Psoas muscle (tissue), 7 donors: ENCODE measurements at regions not wholly inside any gene's neighbourhood (a gene's known extent, or its start where the extent isn't known, plus 50 kb on each side); places are given as distances from the start of the nearest gene placed in this dataset.

Experiments
- ATAC-seq, 4 donors: fragments of 200-7000 bp; cut with Tn5 transposase; one replicate each; pipeline ENCODE4 v1.9.1; 2020; ENCODE audit warnings: moderate library complexity in 3 of 4, mild to moderate bottlenecking in 2 of 4
- DNase-seq, 2 donors: peaks; one replicate each; pipeline ENCODE4 v3.0.0-alpha.2; 2020
- H3K27ac ChIP-seq: fragments of 200-600 bp; one replicate; pipeline ENCODE4 v1.8.0; 2022
- H3K27me3 ChIP-seq, 3 donors: fragments of 200-600 bp in 1 of 3; one replicate each; pipeline versions ENCODE4 v1.6.1 to v1.8.0; 2013 to 2022; ENCODE audit warnings: low read length in 2 of 3, mild to moderate bottlenecking in 2 of 3, moderate library complexity in 1 of 3; ENCODE audit not compliant: insufficient read depth in 3 of 3
- H3K36me3 ChIP-seq, 2 donors: fragments of 200-600 bp in 1 of 2; one replicate each; pipeline versions ENCODE4 v1.6.1 to v1.8.0; 2013 to 2022; ENCODE audit warnings: low read depth in 1 of 2, mild to moderate bottlenecking in 1 of 2, moderate library complexity in 1 of 2; ENCODE audit not compliant: insufficient read depth in 1 of 2
- H3K4me1 ChIP-seq: fragments of 200-600 bp; one replicate; pipeline ENCODE4 v1.8.0; 2022
- H3K4me3 ChIP-seq: fragments of 200-600 bp; one replicate; pipeline ENCODE4 v1.8.0; 2022; ENCODE audit warnings: mild to moderate bottlenecking
- H3K9me3 ChIP-seq: fragments of 200-600 bp; one replicate; pipeline ENCODE4 v1.8.0; 2022
- CTCF ChIP-seq: fragments of 200-600 bp; IDR thresholded peaks from one replicate; pipeline ENCODE4 v1.8.0; 2022; ENCODE audit warnings: antibody characterized with exemption
- WGBS, 3 donors: extraction: QIAGEN DNeasy Blood & Tissue Kit; methylation state at CpG; one replicate each; pipeline versions ENCODE4 v1.1.6 to v1.1.7; 2013; 5-methylcytosine and 5-hydroxymethylcytosine counted together
- intact Hi-C, 2 donors: fragments of 100-400 bp; cut with DNase I; formaldehyde crosslinking; loops; one replicate each; pipeline versions ENCODE4 v1.11.0 to v1.14.2; 2022
- donor health status: healthy with polysubstance abuse.
- donor health status: DM: no; HTN: no; CAD: no; lungs with moderate emphysema.
- donor health status: Bipolar disorder and iron deficiency.
- donor health status: healthy.
- donor health status: DM: yes; HTN: yes; CAD: no.
- donor health status: DM: no; HTN: no; CAD: no.
- donor health status: DM: yes; HTN: yes; CAD: no.

DNA sequence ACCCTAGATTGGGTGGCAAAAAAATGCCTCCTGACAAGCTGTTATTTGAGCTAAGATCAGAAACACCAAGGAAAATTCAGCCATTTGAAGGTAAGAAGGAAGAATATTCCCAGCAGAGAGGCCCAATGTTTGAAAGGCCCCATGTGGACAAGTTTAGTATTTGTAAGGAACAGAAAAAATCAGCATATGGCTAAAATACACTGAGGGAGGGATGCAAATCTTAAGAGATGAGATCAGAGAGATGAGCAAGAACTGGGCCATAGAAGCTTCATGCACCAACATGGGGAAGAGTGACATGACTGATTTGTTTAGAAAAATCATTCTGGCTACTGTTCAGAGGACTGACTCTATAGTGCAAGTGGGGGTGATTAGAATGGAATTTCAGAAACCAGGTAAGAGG lies 496.8 kb upstream of the SOX5 start:
- no peak for TF ChIP-seq CTCF
- DNase-seq = no peak
- no peak overlapping the region for H3K27ac ChIP-seq
- no peaks in the 10 kb centered on the region for H3K4me1 ChIP-seq
- H3K36me3 ChIP-seq = no peaks in the 10 kb centered on the region
- intact Hi-C loops = no loop called here
- no peak for ATAC-seq
- H3K4me3 ChIP-seq = no peak overlapping the region
- no peaks in the 10 kb centered on the region for H3K27me3 ChIP-seq
- H3K9me3 ChIP-seq = no peaks in the 10 kb centered on the region

DNA sequence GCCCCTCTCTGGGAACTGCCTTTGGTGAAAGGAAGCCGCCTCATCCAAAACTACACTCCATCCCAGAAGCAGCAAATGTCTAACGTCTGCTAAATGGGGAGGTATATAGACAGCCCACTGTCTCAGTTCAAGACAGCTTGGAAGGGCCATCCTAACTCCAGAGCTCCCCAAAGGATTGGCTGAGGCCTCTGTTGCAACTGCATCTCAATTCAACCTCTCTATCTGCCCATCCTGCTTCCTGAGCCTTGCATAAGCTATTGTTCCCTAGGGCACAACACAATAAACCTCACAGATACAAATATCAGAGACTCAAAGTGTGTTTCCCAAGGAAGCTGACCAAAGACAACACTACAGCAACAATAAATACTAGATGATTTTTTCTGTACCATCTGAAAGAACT lies 495.2 kb upstream of the SOX5 start:
- DNase-seq (no peak), ATAC-seq (no peak)
- Histone ChIP-seq H3K36me3 (no peaks in the 10 kb centered on the region), H3K9me3 (no peaks in the 10 kb centered on the region), H3K4me1 (no peaks in the 10 kb centered on the region), H3K27ac (no peak overlapping the region), H3K27me3 (no peaks in the 10 kb centered on the region), H3K4me3 (no peak overlapping the region)
- intact Hi-C loops = no loop called here
- 63 to 79% (median 64%) methylated on average over 2 of the region's 2 CpGs for WGBS, 3 donors
- TF ChIP-seq CTCF = no peak

GRCh38 chr12:24441458-24441857 lies 492.0 kb upstream of the SOX5 start:
- H3K9me3 ChIP-seq = no peaks in the 10 kb centered on the region
- no peaks in the 10 kb centered on the region for H3K36me3 ChIP-seq
- H3K27me3 ChIP-seq = no peaks in the 10 kb centered on the region
- no peak overlapping the region for H3K27ac ChIP-seq
- TF ChIP-seq CTCF = no peak
- DNase-seq (no peak), ATAC-seq (no peak)
- WGBS, 3 donors = 56 to 65% (median 58%) methylated on average over 4 of the region's 4 CpGs
- no peaks in the 10 kb centered on the region for H3K4me1 ChIP-seq
- intact Hi-C loops = no loop called here
- H3K4me3 ChIP-seq = no peak overlapping the region

DNA sequence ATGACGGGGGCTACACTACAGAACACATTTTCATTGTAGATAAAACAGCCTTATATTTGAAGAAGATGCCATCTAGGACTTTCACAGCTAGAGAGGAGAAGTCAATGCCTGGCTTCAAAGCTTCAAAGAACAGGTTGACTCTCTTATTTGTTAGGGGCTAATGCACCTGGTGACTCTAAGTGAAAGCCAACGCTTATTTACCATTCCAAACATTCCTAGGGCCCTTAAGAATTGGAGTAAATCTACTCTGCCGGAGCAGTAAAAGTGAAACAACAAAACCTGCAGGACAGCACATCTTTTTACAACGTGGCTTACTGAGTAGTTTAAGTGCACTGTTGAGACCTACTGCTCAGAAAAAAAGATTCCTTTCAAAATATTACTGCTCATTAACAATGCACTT lies 487.2 kb upstream of the SOX5 start:
- WGBS, 3 donors = 78 to 91% (median 78%) methylated on average over 4 of the region's 4 CpGs
- Histone ChIP-seq H3K36me3 (no peaks in the 10 kb centered on the region), H3K27ac (no peak overlapping the region), H3K4me3 (no peak overlapping the region), H3K27me3 (no peaks in the 10 kb centered on the region), H3K9me3 (no peaks in the 10 kb centered on the region), H3K4me1 (no peaks in the 10 kb centered on the region)
- DNase-seq (no peak), ATAC-seq (no peak)
- TF ChIP-seq CTCF = no peak
- intact Hi-C loops = no loop called here

DNA sequence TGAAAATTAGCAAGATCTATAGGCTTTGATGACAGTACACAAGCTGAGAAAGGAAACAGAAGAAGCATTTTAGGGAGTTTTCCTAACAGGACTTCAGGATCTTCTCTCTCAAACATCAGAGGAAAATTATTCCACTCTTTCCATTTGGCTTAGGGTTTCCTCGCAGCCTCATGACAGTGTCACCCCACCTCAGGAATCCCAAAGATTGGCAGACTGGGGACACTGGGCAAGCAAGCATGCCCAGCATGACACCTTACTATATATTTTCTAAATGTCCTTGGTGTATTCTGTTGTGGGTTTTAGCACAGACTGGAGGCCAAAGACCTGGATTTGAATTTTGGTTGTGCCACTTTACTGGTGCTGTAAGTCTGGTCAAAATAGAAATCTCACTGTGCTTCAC lies 482.4 kb upstream of the SOX5 start:
- Histone ChIP-seq H3K9me3 (no peaks in the 10 kb centered on the region), H3K4me3 (no peak overlapping the region), H3K4me1 (no peaks in the 10 kb centered on the region), H3K27ac (no peak overlapping the region), H3K36me3 (no peaks in the 10 kb centered on the region), H3K27me3 (no peaks in the 10 kb centered on the region)
- intact Hi-C loops = no loop called here
- no peak for ATAC-seq
- 88 to 97% (median 92%) methylated on average over 1 of the region's 1 CpG for WGBS, 3 donors
- no peak for DNase-seq
- TF ChIP-seq CTCF = no peak
